Tibial nerve (tissue), 4 donors: ENCODE measurements at regions not wholly inside any gene's neighbourhood (a gene's known extent, or its start where the extent isn't known, plus 50 kb on each side); places are given as distances from the start of the nearest gene placed in this dataset.

ENCODE experiments used
- DNase-seq, 2 donors: peaks; one replicate each; pipeline ENCODE4 v3.0.0-alpha.2; 2019; ENCODE audit warnings: low spot score in 2 of 2
- H3K27ac ChIP-seq, 4 donors: fragments of 200-600 bp; sonication (generic) in 3 of 4; one replicate each; pipeline ENCODE4 v1.5.1; 2017 to 2019; ENCODE audit warnings: mild to moderate bottlenecking in 1 of 4
- H3K27me3 ChIP-seq, 2 donors: fragments of 200-600 bp; sonication (generic) in 1 of 2; one replicate each; pipeline versions ENCODE4 v1.5.1 to v1.6.0; 2017 to 2019
- H3K36me3 ChIP-seq, 3 donors: fragments of 200-600 bp; sonication (generic); one replicate each; pipeline ENCODE4 v1.5.1; 2018 to 2019
- H3K4me1 ChIP-seq, 4 donors: fragments of 200-600 bp; sonication (generic) in 3 of 4; one replicate each; pipeline ENCODE4 v1.5.1; 2017 to 2019
- H3K4me3 ChIP-seq, 4 donors: fragments of 200-600 bp; sonication (generic) in 3 of 4; one replicate each; pipeline ENCODE4 v1.5.1; 2017 to 2019; ENCODE audit warnings: mild to moderate bottlenecking in 1 of 4, moderate library complexity in 1 of 4
- H3K9me3 ChIP-seq, 4 donors: fragments of 200-600 bp; sonication (generic) in 3 of 4; one replicate each; pipeline ENCODE4 v1.5.1; 2017 to 2019
- CTCF ChIP-seq, 5 experiments: fragments of 200-600 bp in 3 of 5; fragments of 450-650 bp in 2 of 5; sonication (generic) in 3 of 5; IDR thresholded peaks; one replicate each; pipeline ENCODE4 v1.5.1; 2016 to 2019; ENCODE audit warnings: antibody characterized with exemption in 5 of 5, mild to moderate bottlenecking in 3 of 5, moderate library complexity in 2 of 5
- EP300 ChIP-seq, 2 donors: sonication (generic); formaldehyde crosslinking; IDR thresholded peaks; one replicate each; pipeline ENCODE4 v1.6.1; 2017; ENCODE audit warnings: antibody characterized with exemption in 2 of 2, mild to moderate bottlenecking in 1 of 2
- POLR2A ChIP-seq, 2 donors: fragments of 450-650 bp; IDR thresholded peaks; one replicate each; pipeline ENCODE4 v1.6.1; 2017; ENCODE audit warnings: antibody characterized with exemption in 2 of 2, mild to moderate bottlenecking in 2 of 2, moderate library complexity in 2 of 2
- WGBS, 2 donors: methylation state at CpG; one replicate each; pipeline ENCODE4 v1.1.5; 2018; 5-methylcytosine and 5-hydroxymethylcytosine counted together

GRCh38 chr6:91043751-91044150 is 456.9 kb upstream of the MAP3K7 start:
- no peak overlapping the region for H3K27ac ChIP-seq
- H3K27me3 ChIP-seq: no peaks in the 10 kb centered on the region
- no peak for TF ChIP-seq POLR2A (IDR thresholded peaks at IDR 0.05)
- no peak for TF ChIP-seq EP300 (IDR thresholded peaks at IDR 0.05)
- TF ChIP-seq CTCF (IDR thresholded peaks at IDR 0.05): no peak
- no peaks in the 10 kb centered on the region for H3K4me1 ChIP-seq
- no peaks in the 10 kb centered on the region for H3K9me3 ChIP-seq
- H3K4me3 ChIP-seq: no peak overlapping the region
- no peaks in the 10 kb centered on the region for H3K36me3 ChIP-seq
- no peak for DNase-seq
- WGBS, 2 donors: 92 to 95% methylated on average over 2 of the region's 2 CpGs

- Histone ChIP-seq H3K4me3 (no peak overlapping the region), H3K27me3 (no peaks in the 10 kb centered on the region), H3K27ac (no peak overlapping the region), H3K4me1 (no peaks in the 10 kb centered on the region), H3K9me3 (no peaks in the 10 kb centered on the region), H3K36me3 (no peaks in the 10 kb centered on the region)
- TF ChIP-seq POLR2A (IDR thresholded peaks at IDR 0.05): no peak
- TF ChIP-seq CTCF (IDR thresholded peaks at IDR 0.05): no peak
- TF ChIP-seq EP300 (IDR thresholded peaks at IDR 0.05): no peak
- DNase-seq: no peak
- WGBS, 2 donors: 91 to 92% methylated on average over 2 of the region's 2 CpGs
Measured at GRCh38 chr6:91042656-91043055, 455.8 kb upstream of the MAP3K7 start.

GRCh38 chr6:91033964-91034363 is 447.1 kb upstream of the MAP3K7 start:
- Histone ChIP-seq H3K27ac (no peak overlapping the region), H3K36me3 (no peaks in the 10 kb centered on the region), H3K4me1 (no peaks in the 10 kb centered on the region), H3K9me3 (no peaks in the 10 kb centered on the region), H3K4me3 (no peak overlapping the region), H3K27me3 (no peaks in the 10 kb centered on the region)
- DNase-seq: no peak
- 77 to 78% methylated on average over 2 of the region's 2 CpGs for WGBS, 2 donors
- TF ChIP-seq EP300 (IDR thresholded peaks at IDR 0.05) (no peak), POLR2A (IDR thresholded peaks at IDR 0.05) (no peak), CTCF (IDR thresholded peaks at IDR 0.05) (no peak)

- no peak for DNase-seq
Measured at GRCh38 chr6:91031581-91031980, 444.7 kb upstream of the MAP3K7 start.

GRCh38 chr6:91029211-91029610 is 442.3 kb upstream of the MAP3K7 start:
- TF ChIP-seq EP300 (IDR thresholded peaks at IDR 0.05): no peak
- TF ChIP-seq POLR2A (IDR thresholded peaks at IDR 0.05): no peak
- no peak for TF ChIP-seq CTCF (IDR thresholded peaks at IDR 0.05)
- Histone ChIP-seq H3K4me3 (no peak overlapping the region), H3K27ac (no peak overlapping the region), H3K27me3 (no peaks in the 10 kb centered on the region), H3K9me3 (no peaks in the 10 kb centered on the region), H3K4me1 (no peaks in the 10 kb centered on the region), H3K36me3 (no peaks in the 10 kb centered on the region)
- WGBS, 2 donors: 58 to 67% methylated on average over 6 of the region's 6 CpGs
- no peak for DNase-seq

More at GRCh38 chr6:91031581-91031980, 444.7 kb upstream of the MAP3K7 start:
- TF ChIP-seq EP300 (IDR thresholded peaks at IDR 0.05): no peak
- no peak for TF ChIP-seq CTCF (IDR thresholded peaks at IDR 0.05)
- Histone ChIP-seq H3K4me1 (no peaks in the 10 kb centered on the region), H3K27me3 (no peaks in the 10 kb centered on the region), H3K9me3 (no peaks in the 10 kb centered on the region), H3K4me3 (no peak overlapping the region), H3K36me3 (no peaks in the 10 kb centered on the region), H3K27ac (no peak overlapping the region)
- WGBS, 2 donors: 82 to 86% methylated on average over 4 of the region's 4 CpGs
